ENCODE measurements at regions not wholly inside any gene's neighbourhood (a gene's known extent, or its start where the extent isn't known, plus 50 kb on each side); places are given as distances from the start of the nearest gene placed in this dataset.

DNA sequence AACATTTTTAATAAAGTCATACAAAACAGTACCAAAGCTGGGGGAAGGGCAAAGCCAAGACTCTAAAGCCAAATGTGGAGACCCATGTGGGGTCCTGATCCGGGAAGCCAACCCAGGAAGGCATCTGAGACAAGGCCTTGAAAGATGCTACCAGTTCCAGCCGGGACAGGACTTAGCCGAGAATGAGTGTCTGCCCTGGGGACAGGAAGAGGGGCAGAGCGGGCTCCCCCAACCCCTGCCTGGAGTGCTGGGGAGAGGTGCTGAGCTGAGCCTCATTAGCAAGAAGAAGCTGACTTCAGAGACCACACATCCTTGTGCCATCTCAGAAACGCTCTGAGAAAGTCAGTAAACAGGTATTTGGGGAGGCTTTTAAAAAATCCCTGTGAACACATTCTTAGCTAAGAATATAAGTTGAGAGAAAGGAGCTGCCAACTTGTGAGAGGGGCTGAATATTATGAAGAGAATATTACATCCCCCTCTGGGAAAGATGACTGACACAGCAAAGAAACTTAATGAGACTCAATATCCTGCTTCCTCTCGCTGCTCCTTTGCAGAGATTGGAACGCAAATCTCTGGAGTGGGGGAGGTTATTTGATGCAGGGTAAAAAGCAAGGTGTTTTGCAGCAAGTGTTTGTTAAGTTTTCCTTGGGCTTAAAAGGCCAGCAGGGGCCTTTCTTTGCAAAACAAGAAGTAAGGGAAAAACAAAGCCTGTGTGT lies 103.3 kb upstream of the KCND3 start:
- DNase-seq (no peak), ATAC-seq (ENCODE audit: low read depth) (no peak)
- Histone ChIP-seq H2BK20ac (ENCODE audit: low read depth, low read length) (no peak overlapping the region), H3K4ac (ENCODE audit: low read depth, low read length) (no peak overlapping the region), H2BK5ac (ENCODE audit: low read depth, low read length, poor library complexity, severe bottlenecking) (no peak overlapping the region), H4K91ac (ENCODE audit: insufficient read depth, low read depth, low read length) (no peak overlapping the region), H3K9me1 (ENCODE audit: insufficient read depth, low read length) (no peaks in the 10 kb centered on the region), H4K8ac (ENCODE audit: low read depth in 2 of 2, low read length in 2 of 2) (no peak overlapping the region), H3K14ac (replicated peaks; ENCODE audit: low read depth, low read length) (no peak overlapping the region), H2AK9ac (replicated peaks; ENCODE audit: low read depth, low read length, poor library complexity) (no peak overlapping the region), H3K79me1 (ENCODE audit: low read depth in 1 of 2, low read length in 2 of 2) (no peaks in the 10 kb centered on the region), H3K9ac (ENCODE audit: low read depth, low read length) (no peak overlapping the region), H3K23ac (ENCODE audit: low read depth, low read length) (no peak overlapping the region), H3K56ac (ENCODE audit: extremely low read depth, insufficient read depth, low read length) (no peak overlapping the region), H4K20me1 (ENCODE audit: insufficient read depth, low read length) (no peaks in the 10 kb centered on the region), H2BK15ac (ENCODE audit: low read depth, low read length) (no peak overlapping the region), H2AFZ (replicated peaks; ENCODE audit: low read length, poor library complexity) (no peak overlapping the region), H3K27ac (ENCODE audit: insufficient read depth, low read length) (no peak overlapping the region), H3K9me3 (ENCODE audit: control insufficient read depth, insufficient read depth, low read length) (no peaks in the 10 kb centered on the region), H4K5ac (ENCODE audit: low read depth, low read length) (no peak overlapping the region), H2BK120ac (ENCODE audit: low read depth, low read length) (no peak overlapping the region), H3K4me2 (ENCODE audit: low read depth, low read length) (no peak overlapping the region), H2AK5ac (ENCODE audit: low read depth, low read length) (no peak overlapping the region), H3K4me1 (ENCODE audit: control insufficient read depth, insufficient read depth, low read length) (no peaks in the 10 kb centered on the region), H3K36me3 (ENCODE audit: control insufficient read depth, insufficient read depth, low read length) (no peaks in the 10 kb centered on the region), H3K4me3 (ENCODE audit: insufficient read depth, low read depth, low read length) (no peak overlapping the region), H3K18ac (ENCODE audit: low read depth, low read length) (no peak overlapping the region), H3K27me3 (ENCODE audit: control insufficient read depth, insufficient read depth, low read length) (no peaks in the 10 kb centered on the region)
- dilution Hi-C loops (cut with HindIII; ENCODE audit: low sequenced_read_pairs, unreplicated experiment), result no loop called here
- POLR2A ChIA-PET (ENCODE audit: unreplicated experiment), result no interaction called here
- BruUV-seq (replicated peaks), result no TSS peak
- in situ Hi-C loops (cut with MboI; ENCODE audit: low sequenced_read_pairs), result no loop called here
- intact Hi-C loops (cut with micrococcal nuclease), result no loop called here
- CTCF ChIA-PET, result no interaction called here
- WGBS, 2 experiments (ENCODE audit: extremely low coverage in 2 of 2, insufficient read length in 1 of 2), result 0% methylated on average over 3 of the region's 7 CpGs; no CpG with 5 or more reads in 1 of the 2 experiments
- TF ChIP-seq MXI1 (IDR thresholded peaks at IDR 0.05; ENCODE audit: borderline replicate concordance, low read depth, low read length), result no peak
- TF ChIP-seq CEBPB (IDR thresholded peaks at IDR 0.05; ENCODE audit: low read depth, low read length), result no peak
- no peak for TF ChIP-seq RCOR1 (IDR thresholded peaks at IDR 0.05; ENCODE audit: insufficient replicate concordance, low read length)
- TF ChIP-seq RFX5 (IDR thresholded peaks at IDR 0.05; ENCODE audit: low read depth, low read length), result no peak
- TF ChIP-seq MAFK (IDR thresholded peaks at IDR 0.05; ENCODE audit: low read depth, low read length), result no peak
- TF ChIP-seq BHLHE40 (IDR thresholded peaks at IDR 0.05; ENCODE audit: low read depth, low read length), result no peak
